ENCODE measurements at regions not wholly inside any gene's neighbourhood (a gene's known extent, or its start where the extent isn't known, plus 50 kb on each side); places are given as distances from the start of the nearest gene placed in this dataset.

DNA sequence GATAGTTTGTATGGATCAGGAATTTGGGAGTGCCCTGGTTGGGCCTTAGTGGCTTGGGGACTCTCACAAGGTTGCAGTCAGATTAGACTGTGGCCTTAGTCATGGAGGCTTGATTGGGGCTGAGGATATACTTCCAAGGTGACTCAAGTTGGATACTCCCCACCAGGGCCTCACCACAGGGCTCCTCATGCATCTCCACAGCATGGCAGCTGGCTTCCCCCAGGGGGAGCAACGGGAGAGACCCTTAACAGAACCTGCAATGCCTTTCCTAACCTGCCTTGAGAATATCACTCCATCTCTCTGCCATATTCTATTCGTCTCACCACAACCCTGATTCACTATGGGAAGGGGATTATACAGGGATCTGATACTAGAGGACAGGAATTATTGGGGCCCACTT is 161.9 kb downstream of the RELL1 start:
- TF ChIP-seq, protein P1, sequence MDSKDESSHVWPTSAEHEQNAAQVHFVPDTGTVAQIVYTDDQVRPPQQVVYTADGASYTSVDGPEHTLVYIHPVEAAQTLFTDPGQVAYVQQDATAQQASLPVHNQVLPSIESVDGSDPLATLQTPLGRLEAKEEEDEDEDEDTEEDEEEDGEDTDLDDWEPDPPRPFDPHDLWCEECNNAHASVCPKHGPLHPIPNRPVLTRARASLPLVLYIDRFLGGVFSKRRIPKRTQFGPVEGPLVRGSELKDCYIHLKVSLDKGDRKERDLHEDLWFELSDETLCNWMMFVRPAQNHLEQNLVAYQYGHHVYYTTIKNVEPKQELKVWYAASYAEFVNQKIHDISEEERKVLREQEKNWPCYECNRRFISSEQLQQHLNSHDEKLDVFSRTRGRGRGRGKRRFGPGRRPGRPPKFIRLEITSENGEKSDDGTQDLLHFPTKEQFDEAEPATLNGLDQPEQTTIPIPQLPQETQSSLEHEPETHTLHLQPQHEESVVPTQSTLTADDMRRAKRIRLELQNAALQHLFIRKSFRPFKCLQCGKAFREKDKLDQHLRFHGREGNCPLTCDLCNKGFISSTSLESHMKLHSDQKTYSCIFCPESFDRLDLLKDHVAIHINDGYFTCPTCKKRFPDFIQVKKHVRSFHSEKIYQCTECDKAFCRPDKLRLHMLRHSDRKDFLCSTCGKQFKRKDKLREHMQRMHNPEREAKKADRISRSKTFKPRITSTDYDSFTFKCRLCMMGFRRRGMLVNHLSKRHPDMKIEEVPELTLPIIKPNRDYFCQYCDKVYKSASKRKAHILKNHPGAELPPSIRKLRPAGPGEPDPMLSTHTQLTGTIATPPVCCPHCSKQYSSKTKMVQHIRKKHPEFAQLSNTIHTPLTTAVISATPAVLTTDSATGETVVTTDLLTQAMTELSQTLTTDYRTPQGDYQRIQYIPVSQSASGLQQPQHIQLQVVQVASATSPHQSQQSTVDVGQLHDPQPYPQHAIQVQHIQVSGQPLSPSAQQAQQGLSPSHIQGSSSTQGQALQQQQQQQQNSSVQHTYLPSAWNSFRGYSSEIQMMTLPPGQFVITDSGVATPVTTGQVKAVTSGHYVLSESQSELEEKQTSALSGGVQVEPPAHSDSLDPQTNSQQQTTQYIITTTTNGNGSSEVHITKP (tag by site-specific recombination; IDR thresholded peaks at IDR 0.05) = no peak
- TF ChIP-seq ZNF404 (tag by site-specific recombination; IDR thresholded peaks at IDR 0.05) = no peak
- TF ChIP-seq PATZ1 (tag by site-specific recombination; IDR thresholded peaks at IDR 0.05) = no peak
- no peak for TF ChIP-seq ZNF843 (tag by site-specific recombination; IDR thresholded peaks at IDR 0.05)
- TF ChIP-seq ZNF174 (tag by site-specific recombination; IDR thresholded peaks at IDR 0.05) = no peak
- no peak for TF ChIP-seq ZFP41 (tag by site-specific recombination; IDR thresholded peaks at IDR 0.05; ENCODE audit: borderline replicate concordance)
- TF ChIP-seq, protein P2, sequence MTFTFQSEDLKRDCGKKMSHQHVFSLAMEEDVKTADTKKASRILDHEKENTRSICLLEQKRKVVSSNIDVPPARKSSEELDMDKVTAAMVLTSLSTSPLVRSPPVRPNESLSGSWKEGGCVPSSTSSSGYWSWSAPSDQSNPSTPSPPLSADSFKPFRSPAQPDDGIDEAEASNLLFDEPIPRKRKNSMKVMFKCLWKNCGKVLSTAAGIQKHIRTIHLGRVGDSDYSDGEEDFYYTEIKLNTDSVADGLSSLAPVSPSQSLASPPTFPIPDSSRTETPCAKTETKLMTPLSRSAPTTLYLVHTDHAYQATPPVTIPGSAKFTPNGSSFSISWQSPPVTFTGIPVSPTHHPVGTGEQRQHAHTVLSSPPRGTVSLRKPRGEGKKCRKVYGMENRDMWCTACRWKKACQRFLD (tag by site-specific recombination; IDR thresholded peaks at IDR 0.05) = no peak
- TF ChIP-seq ZNF19 (tag by site-specific recombination; IDR thresholded peaks at IDR 0.05; ENCODE audit: low read depth) = no peak
- TF ChIP-seq ZFP3 (tag by site-specific recombination; IDR thresholded peaks at IDR 0.05; ENCODE audit: low read depth) = no peak
- TF ChIP-seq ZNF426 (tag by site-specific recombination; IDR thresholded peaks at IDR 0.05) = no peak
- TF ChIP-seq, protein P3, sequence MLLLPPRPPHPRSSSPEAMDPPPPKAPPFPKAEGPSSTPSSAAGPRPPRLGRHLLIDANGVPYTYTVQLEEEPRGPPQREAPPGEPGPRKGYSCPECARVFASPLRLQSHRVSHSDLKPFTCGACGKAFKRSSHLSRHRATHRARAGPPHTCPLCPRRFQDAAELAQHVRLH (tag by site-specific recombination; IDR thresholded peaks at IDR 0.05) = no peak
- TF ChIP-seq ZSCAN5A (tag by site-specific recombination; IDR thresholded peaks at IDR 0.05) = no peak
- TF ChIP-seq ZNF488 (tag by site-specific recombination; IDR thresholded peaks at IDR 0.05) = no peak
- TF ChIP-seq ZNF830 (tag by site-specific recombination; IDR thresholded peaks at IDR 0.05; ENCODE audit: low read depth) = no peak
- H3K9me3 ChIP-seq (ENCODE audit: control insufficient read depth, insufficient read depth, low read depth, low read length) = no peaks in the 10 kb centered on the region
- no peak overlapping the region for H3K4me3 ChIP-seq (ENCODE audit: low read depth, low read length)
- H3K4me1 ChIP-seq (ENCODE audit: control insufficient read depth, insufficient read depth, low read length) = no peaks in the 10 kb centered on the region
- ChIA-PET POLR2A (no interaction called here), CTCF (no interaction called here)
- H3K36me3 ChIP-seq (ENCODE audit: control insufficient read depth in 2 of 2, insufficient read depth in 1 of 2, low read length in 2 of 2) = no peaks in the 10 kb centered on the region
- no peak overlapping the region for H3K27ac ChIP-seq (ENCODE audit: extremely low read depth, low read depth, low read length)

DNA sequence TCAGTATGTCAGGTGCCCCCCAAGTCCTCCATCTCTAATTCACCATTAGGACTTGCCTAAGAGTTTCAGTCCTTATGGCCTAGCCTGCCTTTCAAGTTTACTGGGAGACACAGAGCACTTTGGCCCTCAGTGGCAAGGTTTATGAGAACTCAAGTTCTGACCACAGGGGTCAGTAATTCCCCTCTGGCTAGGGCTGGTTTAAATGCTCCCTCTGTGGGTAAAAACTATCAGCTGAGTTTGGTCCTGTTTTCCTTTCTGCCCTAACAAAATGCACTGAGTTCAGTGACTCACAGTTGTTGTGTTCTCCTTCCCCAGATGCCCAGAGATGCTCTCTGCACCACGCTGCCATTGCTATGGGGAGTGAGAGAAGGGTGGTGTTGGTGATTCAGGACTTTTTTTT is 163.2 kb downstream of the RELL1 start:
- Histone ChIP-seq H3K36me3 (ENCODE audit: control insufficient read depth in 2 of 2, insufficient read depth in 1 of 2, low read length in 2 of 2) (no peaks in the 10 kb centered on the region), H3K27ac (ENCODE audit: extremely low read depth, low read depth, low read length) (no peak overlapping the region), H3K9me3 (ENCODE audit: control insufficient read depth, insufficient read depth, low read depth, low read length) (no peaks in the 10 kb centered on the region), H3K4me3 (ENCODE audit: low read depth, low read length) (no peak overlapping the region), H3K4me1 (ENCODE audit: control insufficient read depth, insufficient read depth, low read length) (no peaks in the 10 kb centered on the region)
- ChIA-PET CTCF (no interaction called here), POLR2A (no interaction called here)
- TF ChIP-seq TCF7L2 (IDR thresholded peaks at IDR 0.05; ENCODE audit: borderline replicate concordance, low read depth, low read length) = no peak
- TF ChIP-seq ZNF792 (tag by site-specific recombination; IDR thresholded peaks at IDR 0.05) = no peak
- no peak for TF ChIP-seq ZNF544 (tag by site-specific recombination; IDR thresholded peaks at IDR 0.05)
- no peak for TF ChIP-seq ZNF112 (tag by site-specific recombination; IDR thresholded peaks at IDR 0.05)
- TF ChIP-seq, protein P4, sequence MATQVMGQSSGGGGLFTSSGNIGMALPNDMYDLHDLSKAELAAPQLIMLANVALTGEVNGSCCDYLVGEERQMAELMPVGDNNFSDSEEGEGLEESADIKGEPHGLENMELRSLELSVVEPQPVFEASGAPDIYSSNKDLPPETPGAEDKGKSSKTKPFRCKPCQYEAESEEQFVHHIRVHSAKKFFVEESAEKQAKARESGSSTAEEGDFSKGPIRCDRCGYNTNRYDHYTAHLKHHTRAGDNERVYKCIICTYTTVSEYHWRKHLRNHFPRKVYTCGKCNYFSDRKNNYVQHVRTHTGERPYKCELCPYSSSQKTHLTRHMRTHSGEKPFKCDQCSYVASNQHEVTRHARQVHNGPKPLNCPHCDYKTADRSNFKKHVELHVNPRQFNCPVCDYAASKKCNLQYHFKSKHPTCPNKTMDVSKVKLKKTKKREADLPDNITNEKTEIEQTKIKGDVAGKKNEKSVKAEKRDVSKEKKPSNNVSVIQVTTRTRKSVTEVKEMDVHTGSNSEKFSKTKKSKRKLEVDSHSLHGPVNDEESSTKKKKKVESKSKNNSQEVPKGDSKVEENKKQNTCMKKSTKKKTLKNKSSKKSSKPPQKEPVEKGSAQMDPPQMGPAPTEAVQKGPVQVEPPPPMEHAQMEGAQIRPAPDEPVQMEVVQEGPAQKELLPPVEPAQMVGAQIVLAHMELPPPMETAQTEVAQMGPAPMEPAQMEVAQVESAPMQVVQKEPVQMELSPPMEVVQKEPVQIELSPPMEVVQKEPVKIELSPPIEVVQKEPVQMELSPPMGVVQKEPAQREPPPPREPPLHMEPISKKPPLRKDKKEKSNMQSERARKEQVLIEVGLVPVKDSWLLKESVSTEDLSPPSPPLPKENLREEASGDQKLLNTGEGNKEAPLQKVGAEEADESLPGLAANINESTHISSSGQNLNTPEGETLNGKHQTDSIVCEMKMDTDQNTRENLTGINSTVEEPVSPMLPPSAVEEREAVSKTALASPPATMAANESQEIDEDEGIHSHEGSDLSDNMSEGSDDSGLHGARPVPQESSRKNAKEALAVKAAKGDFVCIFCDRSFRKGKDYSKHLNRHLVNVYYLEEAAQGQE (tag by site-specific recombination; IDR thresholded peaks at IDR 0.05) = no peak
- TF ChIP-seq ZNF624 (tag by site-specific recombination; IDR thresholded peaks at IDR 0.05) = no peak
- TF ChIP-seq ZNF48 (tag by site-specific recombination; IDR thresholded peaks at IDR 0.05) = no peak
- no peak for TF ChIP-seq ZBTB48 (tag by site-specific recombination; IDR thresholded peaks at IDR 0.05)
- no peak for TF ChIP-seq KLF7 (tag by site-specific recombination; IDR thresholded peaks at IDR 0.05; ENCODE audit: borderline replicate concordance)

Data from HEK293 (cell line).